GM21515 (cell line): ENCODE measurements at regions not wholly inside any gene's neighbourhood (a gene's known extent, or its start where the extent isn't known, plus 50 kb on each side); places are given as distances from the start of the nearest gene placed in this dataset.

Experiments used
- ATAC-seq: cut with Tn5 transposase; IDR thresholded peaks from one replicate; pipeline ENCODE4 v1.9.1; 2021; ENCODE audit not compliant: unreplicated experiment

GRCh38 chr1:9419369-9420041 is 119.8 kb upstream of the SLC25A33 start:
- ATAC-seq, result no peak

- no peak for ATAC-seq
Measured at GRCh38 chr1:9420835-9421532, 118.3 kb upstream of the SLC25A33 start.

GRCh38 chr1:9421533-9421873 is 117.8 kb upstream of the SLC25A33 start:
- ATAC-seq, result no peak

- ATAC-seq, result no peak
Measured at GRCh38 chr1:9422321-9422720, 116.9 kb upstream of the SLC25A33 start.

- no peak for ATAC-seq
Measured at GRCh38 chr1:9422911-9423505, 116.3 kb upstream of the SLC25A33 start.

GRCh38 chr1:9424261-9424660 is 115.0 kb upstream of the SLC25A33 start:
- no peak for ATAC-seq

- ATAC-seq, result peak; percentile 14
Measured at GRCh38 chr1:9425859-9426258, 113.4 kb upstream of the SLC25A33 start.

GRCh38 chr1:9426291-9426711 is 113.0 kb upstream of the SLC25A33 start:
- peak; percentile 56 for ATAC-seq

GRCh38 chr1:9427388-9427787 is 111.9 kb upstream of the SLC25A33 start:
- ATAC-seq, result no peak

- peak; percentile 68 for ATAC-seq
Measured at GRCh38 chr1:9428601-9429341, 110.5 kb upstream of the SLC25A33 start.

- ATAC-seq, result no peak
Measured at GRCh38 chr1:9429342-9429711, 109.9 kb upstream of the SLC25A33 start.

- ATAC-seq, result no peak
Measured at GRCh38 chr1:9434247-9435152, 104.8 kb upstream of the SLC25A33 start.

GRCh38 chr1:9435153-9435636 is 104.1 kb upstream of the SLC25A33 start:
- no peak for ATAC-seq

GRCh38 chr1:9435854-9436640 is 103.2 kb upstream of the SLC25A33 start:
- no peak for ATAC-seq

GRCh38 chr1:9437961-9438430 is 101.3 kb upstream of the SLC25A33 start:
- no peak for ATAC-seq

- ATAC-seq, result no peak
Measured at GRCh38 chr1:9438431-9439073, 100.7 kb upstream of the SLC25A33 start.

- no peak for ATAC-seq
Measured at GRCh38 chr1:9439074-9439761, 100.0 kb upstream of the SLC25A33 start.

- no peak for ATAC-seq
Measured at GRCh38 chr1:9440261-9440660, 99.0 kb upstream of the SLC25A33 start.
